NCI-H69 (cell line): ENCODE measurements at regions not wholly inside any gene's neighbourhood (a gene's known extent, or its start where the extent isn't known, plus 50 kb on each side); places are given as distances from the start of the nearest gene placed in this dataset.

Source experiments
- DNase-seq: peaks from one replicate; lab custom pipeline; 2025; lab: John Stamatoyannopoulos, UW

DNA sequence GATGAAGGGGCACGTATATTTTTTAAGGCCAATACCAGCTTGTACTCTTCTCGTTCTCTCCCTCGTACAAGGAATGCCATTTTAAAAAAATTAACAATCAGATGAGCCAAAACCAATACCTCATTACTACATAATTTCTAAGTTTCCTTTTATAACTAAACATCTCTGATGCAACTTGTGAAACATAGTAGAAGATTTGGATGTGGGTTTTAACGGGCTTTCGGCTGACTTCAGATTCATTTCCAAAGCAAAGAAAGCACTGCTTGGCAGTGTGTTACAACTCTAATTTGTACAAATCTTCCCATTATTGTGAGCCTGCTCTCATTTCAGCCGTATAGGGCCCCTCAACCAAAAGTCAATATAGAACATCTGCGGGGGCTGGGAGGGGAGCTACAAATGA is 99.1 kb upstream of the TMCC3 start:
- no peak for DNase-seq

DNA sequence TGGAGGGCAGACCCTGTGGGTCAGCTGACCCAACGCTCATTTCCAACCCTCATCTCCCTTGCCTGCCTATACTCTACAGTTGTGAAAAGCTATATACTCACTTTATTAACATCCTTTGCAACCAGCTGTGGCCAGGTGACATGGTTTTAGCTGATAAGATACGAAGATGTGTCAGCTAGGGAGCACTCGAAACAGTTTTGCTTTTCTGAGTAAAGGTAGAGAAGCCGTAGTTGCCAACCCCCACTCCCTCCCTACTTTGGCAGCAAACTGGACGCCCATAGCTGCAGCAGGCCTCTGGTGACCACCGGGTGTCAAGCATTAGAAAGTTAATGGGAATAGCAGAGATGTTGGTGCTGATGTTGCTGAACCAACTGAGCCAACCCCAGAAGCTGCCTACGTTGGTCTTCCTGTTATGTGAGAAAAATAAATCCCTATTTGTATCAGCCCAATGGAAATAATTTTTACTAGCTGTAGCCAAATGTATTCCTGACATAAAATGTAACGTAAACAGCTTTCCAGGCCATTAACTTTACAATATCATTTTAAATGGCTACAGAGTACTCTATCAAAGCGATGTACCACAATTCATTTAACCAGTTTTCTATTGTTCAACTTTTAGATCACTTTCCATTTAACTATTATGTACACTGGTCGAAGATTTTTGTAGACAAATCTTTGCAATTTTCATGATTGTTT is 98.5 kb upstream of the TMCC3 start:
- no peak for DNase-seq

DNA sequence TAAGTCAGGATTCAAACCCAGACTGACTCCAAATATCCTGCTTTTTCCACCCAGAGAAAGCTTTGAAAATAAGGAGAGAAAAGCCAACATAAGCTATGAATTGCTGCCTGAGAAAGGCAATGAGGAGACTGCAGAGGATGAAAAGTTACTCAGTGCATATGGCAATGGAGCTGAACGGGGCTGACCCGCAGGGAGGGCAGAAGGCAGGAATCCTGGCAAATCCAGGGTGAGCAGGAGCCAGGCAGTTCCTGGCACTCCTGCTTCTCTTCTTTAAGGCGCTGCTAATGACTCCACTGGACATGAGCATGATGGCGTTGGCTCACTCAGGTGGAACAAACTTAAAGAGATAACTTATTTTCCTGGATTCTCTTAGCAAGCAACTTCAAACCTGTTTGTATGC is 95.2 kb upstream of the TMCC3 start:
- no peak for DNase-seq

DNA sequence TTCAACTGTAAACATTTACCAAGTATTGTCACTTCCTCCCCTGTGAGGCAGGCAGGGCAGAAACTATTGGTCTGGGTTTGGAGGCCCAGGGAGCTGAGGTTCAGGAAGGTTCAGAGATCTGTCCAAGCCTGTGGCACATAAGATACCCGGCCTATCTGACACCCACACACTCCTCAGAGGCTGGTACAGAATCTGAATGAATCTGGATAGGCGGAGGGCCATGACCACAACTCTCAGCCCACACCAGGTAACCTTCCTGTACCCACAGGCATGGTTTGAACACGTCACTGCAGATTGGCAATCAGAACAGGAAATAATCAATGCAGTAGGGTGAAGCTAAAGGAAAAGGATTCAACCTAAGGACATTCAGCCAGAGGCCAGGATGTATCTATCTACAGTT is 92.8 kb upstream of the TMCC3 start:
- DNase-seq: no peak

DNA sequence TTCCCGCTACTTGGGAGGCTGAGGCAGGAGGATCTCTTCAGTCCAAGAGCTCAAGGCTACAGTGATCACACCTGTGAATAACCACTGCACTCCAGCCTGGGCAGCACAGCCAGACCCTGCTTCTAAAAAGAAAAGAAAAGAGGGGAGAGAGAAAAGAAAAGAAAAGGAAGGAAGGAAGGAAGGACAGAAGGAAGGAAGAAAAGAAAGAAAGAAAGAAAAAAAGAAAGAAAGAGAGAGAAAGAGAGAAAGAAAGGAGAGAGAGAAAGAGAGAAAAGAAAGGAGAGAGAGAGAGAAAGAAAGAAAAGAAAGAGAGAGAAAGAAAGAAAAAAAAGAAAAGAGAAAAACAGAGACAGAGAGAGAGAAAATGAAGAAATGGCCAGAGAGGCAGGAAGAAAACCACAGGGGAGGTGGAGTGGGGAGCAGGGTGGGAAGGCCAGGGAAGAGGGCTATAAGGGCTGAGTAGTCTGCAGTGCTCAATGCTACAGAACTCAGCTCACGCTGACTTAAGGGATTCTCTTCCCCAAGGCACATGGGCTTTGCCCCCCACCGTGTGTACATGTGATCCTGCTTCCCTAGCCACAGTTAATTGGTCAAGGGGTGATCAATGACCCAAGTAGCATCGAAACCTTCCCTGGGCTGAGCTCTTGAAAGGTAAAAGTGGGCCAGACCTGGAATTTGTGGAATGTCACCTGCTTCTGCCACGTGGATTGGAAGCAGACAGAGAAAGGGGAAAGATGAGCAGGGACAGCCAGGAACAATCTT is 90.4 kb upstream of the TMCC3 start:
- no peak for DNase-seq

DNA sequence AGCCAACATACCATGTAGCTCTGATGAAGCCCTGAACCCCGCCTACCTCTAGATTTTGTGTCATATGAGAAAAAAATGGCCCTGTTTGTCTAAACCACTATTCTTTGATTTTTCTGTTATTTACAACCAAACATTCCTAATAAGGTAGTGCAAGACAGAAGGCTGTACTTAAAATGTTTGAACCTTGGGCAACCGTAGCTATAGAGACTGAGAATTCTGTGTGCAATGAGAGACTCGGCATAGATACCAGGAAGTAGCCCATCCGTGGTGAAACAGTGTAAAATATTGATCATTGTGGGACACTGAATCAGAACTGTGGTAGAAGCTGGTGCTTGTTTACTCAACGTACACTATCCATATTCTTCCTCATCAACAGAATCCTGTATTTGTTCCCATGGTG is 86.5 kb upstream of the TMCC3 start:
- no peak for DNase-seq

DNA sequence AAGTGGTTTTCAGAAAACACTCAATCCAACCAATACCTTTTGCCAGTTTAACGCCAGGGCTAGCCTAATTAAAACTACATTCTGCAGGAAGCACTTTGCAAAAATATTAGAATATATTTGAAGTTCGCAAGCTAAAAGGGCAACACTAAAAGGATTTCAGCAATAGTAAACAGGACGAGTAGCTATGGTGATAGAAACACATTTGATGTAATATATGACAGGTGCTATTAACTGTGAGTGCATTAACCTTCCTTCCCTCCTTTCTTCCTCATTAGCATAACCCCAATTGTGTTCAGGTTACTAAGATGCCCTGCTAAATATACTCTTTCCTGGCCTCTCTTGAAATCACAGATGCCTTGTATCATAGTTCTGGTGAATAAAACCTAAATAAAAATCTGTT is 85.6 kb upstream of the TMCC3 start:
- DNase-seq: no peak

DNA sequence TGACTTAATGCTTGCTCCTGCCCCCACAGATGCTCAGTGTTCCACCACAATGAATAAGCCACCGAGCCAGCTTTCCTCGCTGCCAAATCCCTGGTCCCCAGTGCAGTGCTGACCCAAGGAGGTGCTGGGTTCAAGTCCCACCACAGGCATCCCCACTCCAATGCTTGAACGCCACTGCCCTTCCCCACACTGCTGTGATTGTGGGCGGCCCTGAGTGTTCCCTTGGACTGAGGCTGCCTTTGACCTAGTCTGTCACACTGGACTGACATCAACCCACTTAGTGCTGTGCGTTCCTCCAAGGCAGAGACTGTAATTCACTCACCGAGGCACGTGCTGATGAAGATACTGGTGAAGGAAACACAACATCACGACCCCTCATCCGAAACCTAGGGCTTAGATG is 83.4 kb upstream of the TMCC3 start:
- no peak for DNase-seq

DNA sequence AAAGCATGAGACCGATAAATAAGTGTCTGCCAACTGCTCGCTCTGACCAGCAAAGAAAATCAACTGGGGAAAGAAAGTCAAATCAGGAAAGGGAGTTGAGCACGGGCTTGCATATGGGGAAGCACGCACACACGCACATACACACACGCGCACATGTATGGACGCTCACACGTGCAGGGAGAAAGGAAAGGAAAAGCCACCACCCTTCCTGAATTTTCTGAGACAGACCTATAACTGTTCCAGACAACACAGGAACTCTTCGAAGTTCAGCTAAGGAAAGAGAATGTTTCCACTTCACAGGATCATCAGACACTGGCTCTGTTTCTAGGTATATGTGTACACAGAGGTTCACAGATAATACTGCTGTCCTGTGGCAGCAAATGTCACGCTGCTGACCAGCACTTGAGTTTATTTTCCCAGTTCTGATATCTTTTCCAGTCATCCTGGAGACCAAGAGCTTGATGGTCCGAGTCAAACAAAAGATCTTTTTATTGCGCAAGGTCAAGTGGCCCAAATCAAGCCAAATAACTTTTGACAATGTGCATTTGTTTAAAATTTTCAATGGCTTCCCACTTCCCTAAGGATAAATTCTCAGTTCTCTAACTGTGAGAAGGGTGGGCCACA is 82.1 kb upstream of the TMCC3 start:
- DNase-seq: no peak

DNA sequence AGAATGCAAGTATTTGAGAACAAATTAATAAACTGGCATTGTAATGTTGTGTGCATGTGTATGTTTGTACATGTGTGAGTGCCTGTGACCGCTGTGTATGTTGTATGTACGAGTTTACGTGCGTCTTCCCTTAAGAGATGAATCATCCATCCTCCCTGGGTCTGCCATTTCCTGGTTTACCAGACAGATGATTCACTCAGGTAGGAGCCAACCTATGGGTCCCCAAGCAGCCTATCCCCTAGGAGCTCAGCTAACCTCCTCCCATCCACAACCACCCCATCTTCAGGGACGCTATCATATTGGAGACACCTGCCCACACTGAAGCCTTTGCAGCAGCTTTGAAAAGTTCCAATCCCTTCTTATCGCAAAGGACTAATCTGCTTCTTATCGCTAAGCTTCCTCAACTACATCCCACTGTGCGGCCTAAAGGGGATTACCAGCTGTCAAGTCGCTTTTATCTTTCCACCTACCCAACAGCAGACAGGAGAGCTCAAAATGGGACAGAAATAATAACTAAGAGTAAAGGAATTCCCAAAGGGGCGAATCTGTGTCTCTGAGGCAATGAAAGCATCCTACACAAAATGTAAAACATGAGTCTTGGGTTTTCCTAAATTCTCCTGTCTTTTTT is 81.5 kb upstream of the TMCC3 start:
- DNase-seq: no peak

DNA sequence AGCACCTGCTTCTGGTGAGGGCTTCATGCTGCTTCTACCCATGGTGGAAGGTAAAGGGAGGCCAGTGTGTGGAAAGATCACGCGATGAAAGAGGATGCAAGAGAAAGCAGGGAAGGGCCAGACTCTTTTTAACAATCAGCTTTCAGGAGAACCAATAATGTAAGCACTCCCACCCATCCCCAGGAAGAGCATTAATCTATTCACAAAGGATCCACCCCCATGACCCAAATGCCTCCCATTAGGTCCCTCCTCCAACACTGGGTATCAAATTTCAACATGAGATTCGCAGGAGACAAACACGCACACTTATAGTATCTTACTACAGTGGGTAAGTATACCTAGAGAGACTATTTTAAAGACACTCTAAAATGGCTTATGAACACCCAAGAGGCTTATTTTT is 80.5 kb upstream of the TMCC3 start:
- DNase-seq: peak; percentile 41

DNA sequence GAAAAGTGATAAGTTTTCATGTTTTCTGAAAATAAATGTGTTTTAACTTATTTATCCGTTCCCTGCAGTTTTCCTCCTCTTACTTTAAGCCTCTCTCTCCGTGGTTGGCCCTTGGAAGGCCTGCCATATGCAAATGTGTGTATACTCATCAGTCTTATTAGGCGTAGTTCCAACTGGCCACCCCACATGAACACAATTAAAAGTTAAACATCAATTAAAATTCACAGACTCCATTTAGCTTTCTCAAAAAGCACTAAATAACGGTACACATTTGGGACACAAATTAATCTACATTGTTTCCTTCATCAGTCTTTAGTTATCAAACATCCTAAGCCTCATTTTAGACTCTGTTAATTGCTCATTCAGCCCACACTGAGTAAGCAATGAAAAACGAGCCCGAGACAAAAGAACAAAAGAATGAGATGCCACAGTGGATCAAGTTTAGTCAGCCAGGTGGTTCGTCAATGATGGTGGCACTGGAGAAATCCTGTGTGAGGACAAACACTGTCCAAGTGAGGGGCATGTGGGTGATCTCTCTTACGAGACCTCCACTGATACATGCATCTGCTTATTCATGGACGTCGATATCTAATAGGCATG is 76.0 kb upstream of the TMCC3 start:
- DNase-seq: peak; percentile 73

DNA sequence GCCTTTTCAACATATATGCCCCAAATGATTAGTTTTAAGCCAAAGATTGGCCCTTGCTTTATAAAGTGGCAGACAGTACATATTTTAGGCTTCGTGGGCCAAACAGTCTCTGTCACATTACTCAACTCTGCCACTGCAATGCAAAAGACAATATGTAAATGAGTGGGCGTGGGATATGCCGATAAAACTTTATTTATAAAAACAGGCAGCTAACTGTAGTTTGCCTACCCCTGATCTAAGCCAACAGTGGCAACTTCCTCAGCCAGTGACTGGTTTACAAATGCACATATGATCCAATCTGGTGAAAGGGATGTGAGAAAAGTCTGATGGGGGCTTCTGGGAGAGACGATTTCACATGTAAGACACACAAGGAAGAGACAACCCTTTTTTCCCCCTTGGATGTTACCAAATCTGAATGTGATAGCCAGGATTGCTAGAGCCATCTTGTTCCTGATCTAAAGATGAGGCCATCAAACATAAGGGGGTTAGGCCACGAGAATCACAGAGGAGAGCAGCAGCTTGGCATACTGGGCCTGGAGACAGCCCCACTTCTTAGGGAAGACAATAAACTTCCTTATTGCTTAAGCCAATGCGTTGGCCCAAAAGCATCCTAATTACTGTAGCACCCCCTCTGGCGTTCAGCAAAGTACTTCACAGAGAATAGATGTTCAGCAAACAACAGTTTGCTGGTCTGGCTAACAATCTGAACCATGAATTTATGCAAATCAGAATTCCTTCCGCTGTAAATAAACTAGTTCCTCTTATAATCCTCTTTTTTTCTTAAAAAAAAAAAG is 75.2 kb upstream of the TMCC3 start:
- peak; percentile 64 for DNase-seq

DNA sequence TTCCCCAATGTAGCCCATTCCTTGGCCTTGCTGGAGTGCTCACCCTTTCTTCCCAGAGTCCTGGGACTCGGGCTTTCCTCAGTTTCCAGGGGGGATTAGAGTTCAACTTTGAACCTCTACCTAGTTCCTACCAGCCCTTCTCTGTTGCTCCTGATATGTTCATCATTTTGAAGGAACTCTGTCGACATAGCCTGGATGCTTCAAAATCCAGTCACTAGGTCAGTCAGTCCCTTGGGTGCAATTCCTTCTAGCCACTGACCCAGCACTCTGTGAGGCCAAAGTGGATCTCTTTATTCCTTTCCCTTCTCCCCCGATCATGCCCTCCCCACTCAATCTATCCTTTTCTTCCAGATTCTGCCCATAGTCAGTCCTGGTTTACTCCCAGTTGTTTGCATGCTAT is 72.3 kb upstream of the TMCC3 start:
- no peak for DNase-seq

DNA sequence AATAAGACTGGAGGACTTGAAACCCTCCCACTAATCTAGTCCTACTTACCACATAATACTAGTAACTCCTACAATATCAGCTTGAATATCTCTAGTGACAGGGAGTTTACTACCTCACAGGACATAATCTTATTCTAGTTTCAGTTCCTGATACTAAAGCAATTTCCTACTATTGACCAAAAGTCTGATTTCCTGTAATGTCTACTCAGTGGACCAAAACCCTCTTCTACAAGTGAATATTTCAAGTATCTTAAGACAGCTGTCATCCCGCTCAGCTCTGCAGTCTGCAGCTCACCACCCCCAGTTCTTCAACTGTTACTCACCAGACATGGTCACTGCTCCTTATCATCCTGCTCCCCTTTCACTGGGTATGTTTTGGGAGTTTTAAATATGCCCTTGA is 70.8 kb upstream of the TMCC3 start:
- no peak for DNase-seq

DNA sequence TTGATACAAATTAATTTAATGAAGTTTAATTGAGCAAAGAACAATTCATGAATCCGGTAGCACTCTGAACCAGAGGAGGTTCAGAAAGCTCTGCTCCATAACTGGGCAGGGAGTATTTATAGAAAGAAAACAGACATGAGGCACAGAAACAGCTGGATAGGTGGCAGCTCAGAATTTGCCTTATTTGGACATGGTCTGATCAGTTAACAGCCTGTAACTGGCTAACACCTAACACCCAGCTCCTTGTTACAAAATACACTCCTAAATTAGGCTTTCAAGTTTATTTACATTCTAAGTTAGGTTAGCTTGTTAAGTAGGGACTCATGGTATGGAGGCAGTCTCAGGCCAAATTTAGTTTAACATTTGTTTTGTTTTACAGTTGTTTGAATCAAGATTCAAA is 67.8 kb upstream of the TMCC3 start:
- DNase-seq: no peak

DNA sequence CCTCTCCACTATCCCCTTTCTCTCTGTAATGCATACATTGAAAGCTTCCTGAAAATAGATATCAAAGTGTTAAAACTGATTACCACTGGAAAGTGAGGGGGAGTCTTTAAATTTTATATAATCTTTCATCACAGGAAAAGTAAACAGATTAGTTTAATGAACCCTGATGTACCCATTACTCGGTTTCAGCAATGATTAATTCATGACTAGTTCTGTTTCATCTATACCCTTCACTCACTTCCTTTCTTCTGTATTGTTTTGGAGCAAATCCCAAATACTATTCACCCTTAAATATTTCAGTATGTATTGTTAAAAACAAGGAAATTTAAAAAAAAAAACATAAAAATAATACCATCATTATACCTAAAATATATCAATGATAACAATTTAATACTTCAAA is 67.3 kb upstream of the TMCC3 start:
- DNase-seq: no peak

DNA sequence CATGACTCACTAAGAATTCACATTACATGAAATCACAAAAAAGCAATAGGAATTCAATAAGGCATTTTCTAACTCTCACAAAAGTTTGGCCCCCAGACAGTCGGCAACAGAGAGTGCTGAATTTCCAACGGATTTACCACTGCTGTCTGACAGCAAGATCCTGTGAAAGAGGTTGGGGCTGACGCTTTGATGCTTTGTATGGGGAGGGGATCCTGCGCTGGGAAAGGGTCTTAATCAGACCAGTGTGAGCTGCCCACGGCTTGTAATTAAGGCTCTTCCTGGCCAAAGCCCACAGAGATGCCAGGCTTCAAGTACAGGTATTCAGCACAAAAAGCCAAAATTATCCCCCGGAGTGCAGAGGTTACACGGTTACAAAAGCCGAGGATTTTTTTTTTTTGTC is 66.8 kb upstream of the TMCC3 start:
- no peak for DNase-seq

DNA sequence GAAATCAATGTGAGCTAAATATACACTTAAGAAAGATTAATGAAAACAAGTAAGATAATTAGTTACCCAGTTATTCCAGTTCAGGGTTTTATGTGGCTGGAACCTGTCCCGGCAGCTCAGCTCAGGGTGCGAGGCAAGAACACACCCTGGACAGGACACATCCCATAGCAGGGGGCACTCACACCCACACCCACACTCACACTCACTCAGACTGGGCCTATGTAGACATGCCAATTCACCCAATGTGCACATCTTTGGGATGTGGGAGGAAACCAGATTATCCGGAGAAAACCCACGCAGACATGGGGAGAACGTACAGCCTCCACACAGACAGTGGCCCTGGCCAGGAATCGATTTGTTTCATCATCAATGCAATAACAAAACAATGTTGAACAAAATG is 66.0 kb upstream of the TMCC3 start:
- DNase-seq: no peak

DNA sequence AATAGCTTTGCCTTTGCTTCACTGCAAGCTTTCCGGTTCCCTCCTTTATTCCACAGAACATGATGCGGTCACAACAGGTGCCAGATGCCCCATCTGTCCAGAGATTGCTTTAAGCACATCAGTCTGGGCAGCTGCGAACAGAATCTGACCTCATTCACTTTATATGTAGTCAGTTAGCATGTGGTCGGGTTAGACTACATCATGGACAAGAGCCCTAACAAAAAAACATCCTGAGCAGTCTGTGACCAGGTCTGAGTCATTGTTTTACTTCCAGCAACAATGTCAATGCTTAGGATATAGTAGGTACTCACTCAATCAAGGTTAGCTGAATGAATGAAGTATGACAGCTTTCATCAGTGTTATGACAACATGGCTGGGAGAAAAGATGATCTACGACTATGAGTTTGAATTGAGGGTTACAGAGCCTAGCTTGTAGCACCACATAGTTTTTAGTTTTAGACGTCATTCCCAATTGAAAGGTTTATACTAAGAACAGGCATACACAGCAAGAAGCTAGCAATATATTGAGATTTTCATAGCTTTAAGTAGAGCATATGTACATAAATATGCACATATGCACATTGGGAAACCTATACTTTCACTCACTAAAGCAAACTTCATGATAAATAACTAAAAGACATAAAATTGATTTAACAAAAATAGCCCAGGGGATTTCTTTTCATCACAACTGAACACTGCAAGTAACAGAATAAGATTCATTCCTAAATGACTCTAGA is 64.2 kb upstream of the TMCC3 start:
- peak; percentile 47 for DNase-seq
